ENCODE measurements at regions not wholly inside any gene's neighbourhood (a gene's known extent, or its start where the extent isn't known, plus 50 kb on each side); places are given as distances from the start of the nearest gene placed in this dataset.
"Not testable (repeated sequence)": the region's sequence is repeated elsewhere in the genome, so short reads cannot be mapped to it uniquely, and the experiment has no call there.

- no peak for DNase-seq
Observed at GRCh38 chr3:64385277-64385676, 160.0 kb upstream of the PRICKLE2 start.

GRCh38 chr3:64384561-64384960, 159.3 kb upstream of the PRICKLE2 start:
- no peak for DNase-seq

- no peak for DNase-seq
Observed at GRCh38 chr3:64382153-64382552, 156.9 kb upstream of the PRICKLE2 start.

- no peak for DNase-seq
Observed at GRCh38 chr3:64381367-64381766, 156.1 kb upstream of the PRICKLE2 start.

- no peak for DNase-seq
Observed at GRCh38 chr3:64380546-64380945, 155.3 kb upstream of the PRICKLE2 start.

- DNase-seq: no peak
Observed at GRCh38 chr3:64379221-64379620, 154.0 kb upstream of the PRICKLE2 start.

- DNase-seq: no peak
Observed at GRCh38 chr3:64377942-64378341, 152.7 kb upstream of the PRICKLE2 start.

GRCh38 chr3:64375737-64376136, 150.5 kb upstream of the PRICKLE2 start:
- no peak for DNase-seq

- no peak for DNase-seq
Observed at GRCh38 chr3:64369390-64369789, 144.1 kb upstream of the PRICKLE2 start.

GRCh38 chr3:64368257-64369020, 143.2 kb upstream of the PRICKLE2 start:
- DNase-seq: no peak

- DNase-seq: no peak
Observed at GRCh38 chr3:64365877-64366276, 140.6 kb upstream of the PRICKLE2 start.

- DNase-seq: no peak
Observed at GRCh38 chr3:64363842-64364241, 138.6 kb upstream of the PRICKLE2 start.

GRCh38 chr3:64361962-64362735, 136.9 kb upstream of the PRICKLE2 start:
- DNase-seq: no peak

- DNase-seq: not testable (repeated sequence)
Observed at GRCh38 chr3:64361036-64361435, 135.8 kb upstream of the PRICKLE2 start.

GRCh38 chr3:64360280-64360679, 135.0 kb upstream of the PRICKLE2 start:
- DNase-seq: no peak

GRCh38 chr3:64359735-64360134, 134.5 kb upstream of the PRICKLE2 start:
- DNase-seq: no peak

GRCh38 chr3:64358853-64359252, 133.6 kb upstream of the PRICKLE2 start:
- no peak for DNase-seq

GRCh38 chr3:64358176-64358575, 132.9 kb upstream of the PRICKLE2 start:
- no peak for DNase-seq

- no peak for DNase-seq
Observed at GRCh38 chr3:64357481-64357880, 132.2 kb upstream of the PRICKLE2 start.

GRCh38 chr3:64355401-64355807, 130.1 kb upstream of the PRICKLE2 start:
- DNase-seq: no peak

GRCh38 chr3:64354956-64355355, 129.7 kb upstream of the PRICKLE2 start:
- DNase-seq: no peak

GRCh38 chr3:64354221-64354620, 129.0 kb upstream of the PRICKLE2 start:
- DNase-seq: no peak

- no peak for DNase-seq
Observed at GRCh38 chr3:64353226-64353625, 128.0 kb upstream of the PRICKLE2 start.

GRCh38 chr3:64352639-64352992, 127.3 kb upstream of the PRICKLE2 start:
- DNase-seq: no peak
